Uterus (tissue), 2 donors: ENCODE measurements at regions not wholly inside any gene's neighbourhood (a gene's known extent, or its start where the extent isn't known, plus 50 kb on each side); places are given as distances from the start of the nearest gene placed in this dataset.

Experiments used
- CTCF ChIP-seq, 4 experiments: fragments of 200-600 bp in 2 of 4; fragments of 450-650 bp in 2 of 4; sonication (generic) in 2 of 4; IDR thresholded peaks; one replicate each; pipeline ENCODE4 v1.5.1; 2016 to 2019; ENCODE audit warnings: antibody characterized with exemption in 4 of 4, mild to moderate bottlenecking in 2 of 4, moderate library complexity in 1 of 4
- POLR2A ChIP-seq, 2 donors: fragments of 450-650 bp; IDR thresholded peaks; one replicate each; pipeline ENCODE4 v1.6.1; 2016; ENCODE audit warnings: antibody characterized with exemption in 2 of 2, mild to moderate bottlenecking in 1 of 2, moderate library complexity in 1 of 2

DNA sequence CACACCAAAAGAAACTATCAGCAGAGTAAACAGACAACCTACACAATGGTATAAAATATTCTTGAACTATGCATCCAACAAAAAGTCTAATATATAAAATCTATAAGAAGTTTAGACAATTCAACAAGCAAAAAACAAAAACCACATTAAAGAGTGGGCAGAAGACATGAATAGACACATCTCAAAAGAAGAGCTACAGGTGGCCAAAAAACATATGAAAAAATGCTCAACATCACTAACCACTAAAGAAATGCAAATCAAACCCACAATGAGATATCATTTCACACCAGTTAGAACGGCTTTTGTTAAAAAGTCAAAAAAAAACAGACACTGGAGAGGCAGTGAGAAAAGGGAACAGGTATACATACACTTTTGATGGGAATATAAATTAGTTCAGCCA, 348.9 kb upstream of the MAF start:
- TF ChIP-seq CTCF (IDR thresholded peaks at IDR 0.05) = no peak
- no peak for TF ChIP-seq POLR2A (IDR thresholded peaks at IDR 0.05)
